ENCODE measurements at regions not wholly inside any gene's neighbourhood (a gene's known extent, or its start where the extent isn't known, plus 50 kb on each side); places are given as distances from the start of the nearest gene placed in this dataset.

GRCh38 chr5:2378976-2379375 is 372.5 kb downstream of the IRX2 start:
- no peaks in the 10 kb centered on the region for H3K9me3 ChIP-seq (ENCODE audit: control insufficient read depth, low read length)
- intact Hi-C loops (cut with DNase I): no loop called here
- no peak overlapping the region for H3K4me3 ChIP-seq (ENCODE audit: low read length)
- 53% methylated on average over 1 of the region's 1 CpG for WGBS
- no peak overlapping the region for H3K27ac ChIP-seq (ENCODE audit: low read length)
- no peak for ATAC-seq
- H3K27me3 ChIP-seq (ENCODE audit: control insufficient read depth, insufficient read depth): no peaks in the 10 kb centered on the region
- H3K4me1 ChIP-seq (ENCODE audit: control insufficient read depth, insufficient read depth, low read length): no peaks in the 10 kb centered on the region
- no peak for DNase-seq

- Histone ChIP-seq H3K27ac (ENCODE audit: low read length) (no peak overlapping the region), H3K27me3 (ENCODE audit: control insufficient read depth, insufficient read depth) (no peaks in the 10 kb centered on the region), H3K4me1 (ENCODE audit: control insufficient read depth, insufficient read depth, low read length) (no peaks in the 10 kb centered on the region), H3K9me3 (ENCODE audit: control insufficient read depth, low read length) (no peaks in the 10 kb centered on the region), H3K4me3 (ENCODE audit: low read length) (no peak overlapping the region)
- WGBS: 55% methylated on average over 7 of the region's 7 CpGs
- intact Hi-C loops (cut with DNase I): no loop called here
- no peak for ATAC-seq
- no peak for DNase-seq
Measured at GRCh38 chr5:2378108-2378507, 373.4 kb downstream of the IRX2 start.

- intact Hi-C loops (cut with DNase I): no loop called here
- no peaks in the 10 kb centered on the region for H3K4me1 ChIP-seq (ENCODE audit: control insufficient read depth, insufficient read depth, low read length)
- ATAC-seq: no peak
- no peaks in the 10 kb centered on the region for H3K9me3 ChIP-seq (ENCODE audit: control insufficient read depth, low read length)
- H3K4me3 ChIP-seq (ENCODE audit: low read length): no peak overlapping the region
- DNase-seq: no peak
- H3K27me3 ChIP-seq (ENCODE audit: control insufficient read depth, insufficient read depth): no peaks in the 10 kb centered on the region
- WGBS: 92% methylated on average over 6 of the region's 6 CpGs
- H3K27ac ChIP-seq (ENCODE audit: low read length): no peak overlapping the region
Measured at GRCh38 chr5:2376486-2376885, 375.0 kb downstream of the IRX2 start.

- Histone ChIP-seq H3K27me3 (ENCODE audit: control insufficient read depth, insufficient read depth) (no peaks in the 10 kb centered on the region), H3K4me3 (ENCODE audit: low read length) (no peak overlapping the region), H3K9me3 (ENCODE audit: control insufficient read depth, low read length) (no peaks in the 10 kb centered on the region), H3K27ac (ENCODE audit: low read length) (no peak overlapping the region), H3K4me1 (ENCODE audit: control insufficient read depth, insufficient read depth, low read length) (no peaks in the 10 kb centered on the region)
- WGBS: 84% methylated on average over 11 of the region's 11 CpGs
- DNase-seq (no peak), ATAC-seq (no peak)
- intact Hi-C loops (cut with DNase I): no loop called here
Measured at GRCh38 chr5:2375757-2376250, 375.7 kb downstream of the IRX2 start.

- no peak for DNase-seq
- Histone ChIP-seq H3K4me3 (ENCODE audit: low read length) (no peak overlapping the region), H3K27ac (ENCODE audit: low read length) (no peak overlapping the region), H3K27me3 (ENCODE audit: control insufficient read depth, insufficient read depth) (no peaks in the 10 kb centered on the region), H3K9me3 (ENCODE audit: control insufficient read depth, low read length) (no peaks in the 10 kb centered on the region), H3K4me1 (ENCODE audit: control insufficient read depth, insufficient read depth, low read length) (no peaks in the 10 kb centered on the region)
- ATAC-seq: no peak
- intact Hi-C loops (cut with DNase I): no loop called here
- WGBS: 89% methylated on average over 13 of the region's 13 CpGs
Measured at GRCh38 chr5:2375291-2375690, 376.2 kb downstream of the IRX2 start.

- WGBS: 89% methylated on average over 13 of the region's 13 CpGs
- no peaks in the 10 kb centered on the region for H3K27me3 ChIP-seq (ENCODE audit: control insufficient read depth, insufficient read depth)
- ATAC-seq: no peak
- H3K4me3 ChIP-seq (ENCODE audit: low read length): no peak overlapping the region
- H3K9me3 ChIP-seq (ENCODE audit: control insufficient read depth, low read length): no peaks in the 10 kb centered on the region
- H3K4me1 ChIP-seq (ENCODE audit: control insufficient read depth, insufficient read depth, low read length): no peaks in the 10 kb centered on the region
- no peak for DNase-seq
- intact Hi-C loops (cut with DNase I): no loop called here
- no peak overlapping the region for H3K27ac ChIP-seq (ENCODE audit: low read length)
Measured at GRCh38 chr5:2374703-2375102, 376.8 kb downstream of the IRX2 start.

- Histone ChIP-seq H3K4me3 (ENCODE audit: low read length) (no peak overlapping the region), H3K9me3 (ENCODE audit: control insufficient read depth, low read length) (peaks cover 3% of the 10 kb centered on the region), H3K27me3 (ENCODE audit: control insufficient read depth, insufficient read depth) (no peaks in the 10 kb centered on the region), H3K27ac (ENCODE audit: low read length) (no peak overlapping the region), H3K4me1 (ENCODE audit: control insufficient read depth, insufficient read depth, low read length) (no peaks in the 10 kb centered on the region)
- DNase-seq: no peak
- 86% methylated on average over 6 of the region's 6 CpGs for WGBS
- no peak for ATAC-seq
- intact Hi-C loops (cut with DNase I): no loop called here
Measured at GRCh38 chr5:2373631-2374030, 377.8 kb downstream of the IRX2 start.

GRCh38 chr5:2371419-2371710 is 380.1 kb downstream of the IRX2 start:
- intact Hi-C loops (cut with DNase I): no loop called here
- Histone ChIP-seq H3K9me3 (ENCODE audit: control insufficient read depth, low read length) (peaks cover 5% of the 10 kb centered on the region), H3K27ac (ENCODE audit: low read length) (no peak overlapping the region), H3K27me3 (ENCODE audit: control insufficient read depth, insufficient read depth) (no peaks in the 10 kb centered on the region), H3K4me1 (ENCODE audit: control insufficient read depth, insufficient read depth, low read length) (no peaks in the 10 kb centered on the region), H3K4me3 (ENCODE audit: low read length) (no peak overlapping the region)
- no peak for ATAC-seq
- DNase-seq: no peak
- 87% methylated on average over 14 of the region's 14 CpGs for WGBS

GRCh38 chr5:2370626-2371418 is 380.7 kb downstream of the IRX2 start:
- Histone ChIP-seq H3K27me3 (ENCODE audit: control insufficient read depth, insufficient read depth) (no peaks in the 10 kb centered on the region), H3K4me1 (ENCODE audit: control insufficient read depth, insufficient read depth, low read length) (no peaks in the 10 kb centered on the region), H3K27ac (ENCODE audit: low read length) (no peak overlapping the region), H3K9me3 (ENCODE audit: control insufficient read depth, low read length) (peaks cover 5% of the 10 kb centered on the region), H3K4me3 (ENCODE audit: low read length) (no peak overlapping the region)
- intact Hi-C loops (cut with DNase I): no loop called here
- ATAC-seq (peak in 1 of 2 donors; percentile 41), DNase-seq (no peak)
- 89% methylated on average over 24 of the region's 24 CpGs for WGBS

- ATAC-seq: no peak
Measured at GRCh38 chr5:2369178-2369577, 382.3 kb downstream of the IRX2 start.

GRCh38 chr5:2366816-2367215 is 384.7 kb downstream of the IRX2 start:
- Histone ChIP-seq H3K27me3 (ENCODE audit: control insufficient read depth, insufficient read depth) (no peaks in the 10 kb centered on the region), H3K4me1 (ENCODE audit: control insufficient read depth, insufficient read depth, low read length) (no peaks in the 10 kb centered on the region), H3K27ac (ENCODE audit: low read length) (no peak overlapping the region), H3K4me3 (ENCODE audit: low read length) (no peak overlapping the region), H3K9me3 (ENCODE audit: control insufficient read depth, low read length) (peaks cover 8% of the 10 kb centered on the region)
- intact Hi-C loops (cut with DNase I): no loop called here
- ATAC-seq (no peak), DNase-seq (no peak)
- WGBS: 69% methylated on average over 9 of the region's 9 CpGs

More at GRCh38 chr5:2369178-2369577, 382.3 kb downstream of the IRX2 start:
- H3K27me3 ChIP-seq (ENCODE audit: control insufficient read depth, insufficient read depth): no peaks in the 10 kb centered on the region
- WGBS: 90% methylated on average over 8 of the region's 8 CpGs
- H3K27ac ChIP-seq (ENCODE audit: low read length): no peak overlapping the region
- no peaks in the 10 kb centered on the region for H3K4me1 ChIP-seq (ENCODE audit: control insufficient read depth, insufficient read depth, low read length)
- no peak overlapping the region for H3K4me3 ChIP-seq (ENCODE audit: low read length)
- intact Hi-C loops (cut with DNase I): no loop called here
- peaks cover 8% of the 10 kb centered on the region for H3K9me3 ChIP-seq (ENCODE audit: control insufficient read depth, low read length)
- DNase-seq: no peak

- DNase-seq (no peak), ATAC-seq (no peak)
- H3K27me3 ChIP-seq (ENCODE audit: control insufficient read depth, insufficient read depth): no peaks in the 10 kb centered on the region
- intact Hi-C loops (cut with DNase I): no loop called here
- no peak overlapping the region for H3K4me3 ChIP-seq (ENCODE audit: low read length)
- peaks cover 5% of the 10 kb centered on the region for H3K9me3 ChIP-seq (ENCODE audit: control insufficient read depth, low read length)
- H3K27ac ChIP-seq (ENCODE audit: low read length): no peak overlapping the region
- no peaks in the 10 kb centered on the region for H3K4me1 ChIP-seq (ENCODE audit: control insufficient read depth, insufficient read depth, low read length)
Measured at GRCh38 chr5:2357309-2357708, 394.2 kb downstream of the IRX2 start.

Data from right cardiac atrium (tissue), 5 donors.